GM18873 (cell line): ENCODE measurements at regions not wholly inside any gene's neighbourhood (a gene's known extent, or its start where the extent isn't known, plus 50 kb on each side); places are given as distances from the start of the nearest gene placed in this dataset.
"Not testable (repeated sequence)": the region's sequence is repeated elsewhere in the genome, so short reads cannot be mapped to it uniquely, and the experiment has no call there.

Source experiments
- ATAC-seq: cut with Tn5 transposase; IDR thresholded peaks from one replicate; pipeline ENCODE4 v1.9.1; 2021; ENCODE audit warnings: mild to moderate bottlenecking, moderate library complexity, moderate number of reproducible peaks; ENCODE audit not compliant: unreplicated experiment, low FRiP score

DNA sequence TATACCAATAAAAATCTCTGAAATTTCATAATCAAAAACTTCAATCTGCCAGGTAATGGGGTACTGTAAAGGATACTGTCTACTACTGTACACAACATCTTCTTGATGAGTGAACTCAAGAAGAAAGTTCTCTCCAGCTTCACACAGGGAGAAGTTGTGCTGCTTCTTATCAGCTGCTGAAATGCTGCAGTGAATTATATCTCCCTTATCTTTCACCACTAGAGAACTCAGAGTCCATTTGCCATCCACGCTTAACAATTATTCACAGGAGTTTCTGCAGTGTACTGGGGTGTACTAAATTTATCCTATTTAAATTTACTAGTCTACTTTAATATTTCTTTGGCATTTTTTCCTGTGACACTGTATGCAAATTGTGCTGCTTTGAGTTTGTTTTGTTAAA lies 384.8 kb downstream of the TFAP2B start:
- ATAC-seq = no peak

DNA sequence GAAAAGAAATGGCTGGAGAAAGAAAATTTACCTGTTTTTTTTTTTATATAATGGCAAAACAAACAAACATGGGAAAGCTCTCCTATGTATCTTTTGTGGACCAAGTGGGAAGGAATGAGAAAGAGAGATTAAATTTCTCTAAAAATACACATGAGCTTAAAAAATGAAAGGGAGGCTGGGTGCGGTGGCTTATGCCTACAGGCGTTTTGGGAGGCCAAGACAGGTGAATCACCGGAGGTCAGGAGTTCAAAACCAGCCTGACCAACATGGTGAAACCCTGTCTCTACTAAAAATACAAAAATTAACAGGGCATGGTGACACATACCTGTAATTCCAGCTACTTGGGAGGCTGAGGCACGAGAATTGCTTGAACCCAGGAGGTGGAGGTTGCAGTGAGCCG lies 388.0 kb downstream of the TFAP2B start:
- not testable (repeated sequence) for ATAC-seq

DNA sequence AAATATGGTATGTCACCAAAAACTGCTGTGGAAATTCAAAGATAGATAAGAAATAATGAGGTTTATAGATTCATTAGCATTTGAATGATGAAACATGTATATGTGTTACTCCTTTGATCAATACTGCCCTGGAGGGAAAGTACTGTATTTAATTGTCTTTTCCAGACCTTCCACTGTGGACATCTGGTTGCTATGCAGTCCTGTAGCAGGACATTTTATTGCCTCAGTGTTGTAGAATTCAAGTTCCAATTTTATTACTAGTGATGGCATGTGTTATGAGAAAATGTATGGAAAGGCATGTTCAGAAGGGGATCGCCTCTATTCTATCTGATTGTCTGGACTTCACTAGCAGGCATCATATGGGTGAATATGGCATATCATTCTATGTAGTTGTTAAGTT lies 391.0 kb downstream of the TFAP2B start:
- no peak for ATAC-seq

DNA sequence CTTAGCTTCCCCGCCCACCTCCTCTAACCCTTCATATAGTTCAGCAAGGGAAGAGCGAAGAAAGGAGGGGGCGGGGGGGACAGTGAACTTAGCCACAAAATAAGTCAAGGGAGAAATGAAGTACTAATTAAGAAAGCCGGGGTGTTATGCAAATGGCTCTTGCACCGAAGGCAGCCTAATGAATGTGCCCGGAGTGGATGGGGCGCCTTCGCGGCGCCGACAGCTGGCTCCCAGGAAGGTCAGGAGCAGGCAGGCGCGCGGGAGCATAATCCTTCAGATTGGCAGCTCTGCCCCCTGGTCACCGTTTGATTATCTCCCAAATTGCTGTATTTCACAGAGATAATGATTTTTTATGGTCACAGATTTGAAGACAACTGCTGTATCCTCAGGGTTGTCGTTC lies 395.1 kb downstream of the TFAP2B start:
- ATAC-seq = no peak

DNA sequence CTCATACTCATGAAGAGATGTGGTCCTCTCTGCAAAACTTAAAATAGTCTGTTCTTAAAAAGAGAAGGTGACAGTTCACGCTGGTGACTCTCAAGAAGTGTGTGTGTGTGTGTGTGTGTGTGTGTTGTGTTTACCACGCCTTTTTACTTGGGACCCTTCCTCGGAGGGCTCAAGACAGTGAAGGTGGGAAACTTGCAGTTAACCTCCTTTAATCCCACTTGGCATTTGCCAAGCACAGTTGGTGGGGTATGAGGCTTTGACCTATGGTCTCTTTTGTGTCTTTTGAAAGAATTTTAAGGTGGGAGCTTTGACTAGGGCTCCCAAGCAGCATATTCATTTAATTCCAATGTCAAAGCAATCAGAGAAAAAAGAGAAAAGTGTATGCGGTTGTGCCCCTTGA lies 395.8 kb downstream of the TFAP2B start:
- ATAC-seq = no peak

DNA sequence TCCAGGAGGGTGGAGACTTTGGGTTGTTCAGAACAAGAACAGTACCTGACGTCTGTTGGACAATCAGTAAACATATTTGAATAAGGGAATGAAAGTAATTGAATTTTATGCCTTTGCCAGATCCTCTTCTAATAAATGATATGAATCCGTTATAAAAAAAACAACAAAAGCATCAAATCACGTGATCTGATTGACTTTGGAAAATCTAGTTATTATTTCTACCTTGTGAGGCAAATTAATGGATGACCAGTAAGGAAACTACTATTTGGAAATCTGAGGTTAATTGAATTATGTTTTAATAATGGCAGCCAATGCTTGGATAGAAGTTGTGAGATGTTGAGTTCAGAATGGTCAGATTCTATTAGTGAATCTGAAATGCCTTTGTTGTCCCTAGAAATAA lies 399.5 kb downstream of the TFAP2B start:
- no peak for ATAC-seq

DNA sequence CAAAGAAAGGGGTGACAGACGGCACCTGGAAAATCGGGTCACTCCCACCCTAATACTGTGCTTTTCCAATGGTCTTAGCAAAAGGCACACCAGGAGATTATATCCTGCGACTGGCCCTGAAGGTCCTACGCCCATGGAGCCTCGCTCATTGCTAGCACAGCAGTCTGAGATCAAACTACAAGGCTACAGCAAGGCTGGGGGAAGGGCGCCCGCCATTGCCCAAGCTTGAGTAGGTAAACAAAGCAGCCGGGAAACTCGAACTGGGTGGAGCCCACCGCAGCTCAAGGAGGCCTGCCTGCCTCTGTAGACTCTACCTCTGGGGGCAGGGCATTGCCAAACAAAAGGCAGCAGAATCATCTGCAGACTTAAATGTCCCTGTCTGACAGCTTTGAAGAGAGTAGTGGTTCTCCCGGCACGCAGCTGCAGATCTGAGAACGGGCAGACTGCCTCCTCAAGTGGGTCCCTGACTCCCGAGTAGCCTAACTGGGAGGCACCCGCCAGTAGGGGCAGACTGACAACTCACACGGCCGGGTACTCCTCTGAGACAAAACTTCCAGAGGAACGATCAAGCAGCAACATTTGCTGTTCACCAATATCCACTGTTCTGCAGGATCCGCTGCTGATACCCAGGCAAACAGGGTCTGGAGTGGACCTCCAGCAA lies 406.0 kb downstream of the TFAP2B start:
- ATAC-seq = not testable (repeated sequence)

DNA sequence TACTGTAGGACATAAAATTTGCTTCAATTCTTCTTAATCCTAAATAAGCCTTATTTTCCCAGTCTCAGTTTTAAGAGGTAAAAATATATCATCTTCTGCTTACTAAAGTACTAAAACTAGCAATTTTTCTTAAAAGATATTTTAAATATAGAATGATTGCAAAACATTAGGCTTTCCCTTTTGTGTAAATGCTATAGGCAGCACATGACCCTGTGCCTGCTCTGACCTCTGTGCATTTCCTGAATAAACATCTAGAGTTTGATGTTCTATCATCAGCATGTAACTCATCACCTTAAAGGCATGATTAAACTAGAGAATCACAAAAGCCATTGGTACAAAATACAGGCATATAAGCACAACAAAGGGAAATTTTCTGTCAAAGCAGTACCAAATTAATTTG lies 422.7 kb downstream of the TFAP2B start:
- ATAC-seq = no peak

DNA sequence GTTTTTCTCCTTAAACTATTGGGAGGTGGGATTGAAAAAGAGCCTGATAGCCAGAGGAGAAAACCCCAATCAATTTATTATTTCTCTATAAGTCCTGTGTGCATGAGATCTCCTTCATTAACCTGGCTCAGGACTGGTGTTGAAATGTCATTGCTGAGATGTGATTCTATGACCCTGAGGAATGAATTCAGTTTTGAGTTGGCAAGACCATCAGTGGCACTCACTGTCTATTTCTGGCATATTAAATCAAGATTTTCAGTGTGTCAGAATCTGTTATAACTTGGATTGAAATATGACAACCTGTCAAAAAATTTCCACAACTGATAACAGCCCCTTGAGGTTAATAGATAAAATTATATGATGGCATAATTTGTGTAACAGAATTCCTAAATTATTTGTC lies 431.1 kb downstream of the TFAP2B start:
- no peak for ATAC-seq

DNA sequence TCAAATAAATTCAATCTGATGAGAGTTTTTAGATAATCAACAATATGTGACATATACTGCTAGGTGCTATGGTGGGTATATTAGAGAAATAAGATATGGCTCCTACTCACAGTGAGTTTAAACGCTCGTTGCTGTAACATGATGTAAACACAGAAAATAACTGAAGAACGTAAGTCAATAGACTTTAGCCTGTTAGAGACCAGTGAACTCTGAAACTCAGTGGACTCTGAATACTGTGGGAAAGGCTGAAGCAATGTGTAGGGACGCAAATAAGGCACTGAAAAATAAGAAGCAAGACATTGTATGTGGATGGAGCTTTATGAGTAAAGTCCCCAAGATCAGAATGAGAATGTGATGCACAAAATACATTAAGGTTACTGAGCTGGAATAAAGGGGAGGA lies 431.6 kb downstream of the TFAP2B start:
- ATAC-seq = no peak

DNA sequence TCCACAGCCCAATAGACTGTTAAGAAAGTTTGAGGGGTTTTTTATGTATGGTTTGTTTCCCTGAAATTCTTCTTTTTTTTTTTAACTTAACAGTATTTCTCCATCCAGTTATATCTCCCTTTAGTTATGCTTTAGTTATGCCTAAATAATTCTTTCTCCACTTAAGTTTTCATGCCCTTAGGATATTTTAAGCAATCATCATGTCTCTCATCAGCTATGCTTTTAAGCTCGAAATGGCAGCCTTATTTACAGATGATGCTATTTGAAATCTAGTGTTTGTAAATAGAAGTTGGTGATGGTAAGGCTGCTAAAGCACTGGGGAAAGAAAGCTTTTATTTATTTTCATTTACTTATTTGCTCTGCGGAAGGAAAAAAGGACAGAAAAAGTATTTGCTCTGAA lies 439.3 kb downstream of the TFAP2B start:
- ATAC-seq = no peak

DNA sequence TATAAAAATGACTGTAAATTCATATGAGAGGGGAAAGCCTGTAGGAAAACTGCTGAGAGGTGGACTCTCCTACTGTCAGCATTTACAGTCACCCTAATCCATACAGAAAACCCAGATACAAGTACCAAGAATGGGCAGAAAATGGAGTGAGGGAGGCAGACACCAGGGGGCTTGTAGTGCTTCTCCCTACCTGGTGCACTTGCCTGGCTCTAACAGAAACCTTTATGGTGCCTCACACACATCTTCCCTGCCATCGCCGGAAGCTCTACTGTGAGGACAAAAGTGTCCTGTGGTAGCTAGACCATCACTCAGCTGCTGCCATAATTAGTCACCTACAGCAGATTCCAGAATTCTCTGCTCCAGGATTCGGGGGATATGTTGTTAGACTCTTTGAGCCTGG lies 441.3 kb downstream of the TFAP2B start:
- no peak for ATAC-seq

DNA sequence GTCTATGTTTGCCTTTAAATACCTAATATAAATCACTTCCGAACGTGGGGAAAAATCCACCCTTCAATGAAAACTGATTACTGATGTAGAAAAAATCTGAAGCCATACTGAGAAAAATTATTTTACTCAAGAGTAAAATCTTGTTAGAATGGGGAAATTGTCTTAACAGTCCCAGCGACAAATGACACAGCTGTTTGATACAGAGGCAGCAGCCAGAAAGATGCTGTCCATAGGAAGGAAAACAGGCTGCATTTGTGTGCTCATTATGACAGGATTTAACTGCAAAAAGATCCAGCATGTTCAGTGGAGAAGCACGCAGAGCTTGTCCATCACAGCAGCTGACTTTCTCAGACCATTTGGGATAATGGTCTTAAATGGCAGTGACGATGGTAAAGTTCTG lies 443.0 kb downstream of the TFAP2B start:
- no peak for ATAC-seq

DNA sequence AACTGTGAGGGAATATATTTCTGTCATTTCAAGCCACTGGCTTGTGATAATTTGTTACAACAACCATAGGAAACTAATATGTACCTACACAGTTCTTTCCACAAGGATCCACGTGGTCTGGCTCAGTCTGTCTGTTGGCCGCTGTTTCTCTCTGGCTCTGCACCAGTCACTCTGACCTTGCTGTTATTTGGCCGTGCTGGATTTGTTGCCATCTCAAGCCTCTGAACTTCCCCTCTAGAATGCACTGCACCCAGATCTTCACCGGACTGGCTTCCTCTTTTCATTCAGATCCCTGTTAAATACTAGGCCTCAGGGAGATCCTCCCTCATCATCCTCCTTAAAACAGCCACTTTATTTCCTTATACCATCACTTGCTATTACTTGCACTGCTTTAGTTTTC lies 446.8 kb downstream of the TFAP2B start:
- ATAC-seq = no peak

DNA sequence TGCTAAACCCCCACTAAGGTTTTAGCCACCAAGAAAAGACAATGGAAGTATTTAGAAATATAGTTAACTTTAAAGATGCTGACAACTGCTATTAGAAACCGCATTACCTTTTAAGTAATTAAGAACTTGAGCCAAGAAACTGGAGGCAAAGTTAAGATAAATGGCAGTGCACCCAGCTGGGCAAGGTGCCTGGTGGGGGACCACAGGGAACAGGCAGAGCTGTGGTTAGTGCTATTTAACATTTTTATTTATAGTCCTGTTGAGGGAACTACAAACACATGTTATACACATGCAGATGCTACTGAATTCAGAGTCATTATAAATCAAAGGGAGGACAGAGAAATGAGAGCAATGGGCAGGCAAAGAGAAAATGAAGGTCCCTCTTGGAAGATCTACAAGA lies 447.9 kb downstream of the TFAP2B start:
- ATAC-seq = no peak

DNA sequence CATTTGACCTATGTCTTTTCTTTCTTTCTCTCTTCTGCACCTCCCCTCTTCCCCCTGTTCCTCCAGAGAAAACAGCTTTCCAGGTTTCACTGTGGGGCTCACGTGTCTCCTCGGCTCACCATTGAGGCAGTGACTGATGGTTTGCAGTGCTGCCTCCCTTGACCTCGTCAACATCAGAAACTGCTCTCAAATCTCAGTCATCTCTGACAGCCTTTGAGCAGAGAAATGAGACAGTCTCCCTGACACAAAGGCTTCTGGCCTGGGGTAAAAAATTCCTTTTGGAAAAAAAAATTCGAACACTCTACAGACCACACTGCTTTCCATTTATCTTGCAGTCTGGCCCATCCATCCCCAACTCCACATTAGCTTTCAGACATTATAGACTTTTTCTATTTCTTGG lies 450.0 kb downstream of the TFAP2B start:
- no peak for ATAC-seq

DNA sequence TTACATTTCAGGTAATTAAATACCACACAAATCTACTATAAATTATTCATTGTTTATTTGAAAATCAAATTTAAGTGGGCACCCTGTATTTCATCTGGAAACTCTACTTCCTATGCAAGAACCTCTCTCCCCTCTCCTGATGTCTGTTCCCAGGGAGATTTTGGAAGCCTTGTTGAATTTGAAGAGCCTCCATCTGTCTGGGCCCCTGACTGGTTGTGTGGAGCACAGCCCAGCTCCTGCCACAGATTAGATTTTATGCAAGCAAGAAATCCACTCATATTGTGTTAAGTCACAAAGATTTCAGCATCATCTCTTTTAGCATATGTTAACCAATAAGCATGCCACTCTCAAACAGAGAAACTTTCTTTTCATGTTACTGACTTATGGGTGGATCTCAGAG lies 451.2 kb downstream of the TFAP2B start:
- ATAC-seq = no peak

DNA sequence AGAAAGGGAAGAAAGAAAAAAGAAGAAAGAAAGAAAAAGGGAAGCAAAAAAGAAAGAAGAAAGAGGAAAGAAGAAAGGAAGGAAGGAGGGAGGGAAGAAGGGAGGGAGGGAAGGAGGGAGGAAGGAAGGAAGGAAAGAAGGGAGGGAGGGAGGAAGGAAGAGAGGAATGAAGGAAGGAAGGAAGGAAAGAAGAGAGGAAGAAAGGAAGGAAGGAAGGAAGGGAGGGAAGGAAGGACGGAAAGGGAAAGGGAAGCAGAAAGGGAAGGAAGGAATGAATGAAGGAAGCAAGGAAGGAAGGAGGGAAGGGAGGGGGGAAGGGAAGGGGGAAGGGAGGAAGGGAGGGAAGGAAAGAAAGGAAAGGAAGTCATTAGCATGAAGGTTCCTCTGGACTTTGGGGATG lies 452.9 kb downstream of the TFAP2B start:
- no peak for ATAC-seq

DNA sequence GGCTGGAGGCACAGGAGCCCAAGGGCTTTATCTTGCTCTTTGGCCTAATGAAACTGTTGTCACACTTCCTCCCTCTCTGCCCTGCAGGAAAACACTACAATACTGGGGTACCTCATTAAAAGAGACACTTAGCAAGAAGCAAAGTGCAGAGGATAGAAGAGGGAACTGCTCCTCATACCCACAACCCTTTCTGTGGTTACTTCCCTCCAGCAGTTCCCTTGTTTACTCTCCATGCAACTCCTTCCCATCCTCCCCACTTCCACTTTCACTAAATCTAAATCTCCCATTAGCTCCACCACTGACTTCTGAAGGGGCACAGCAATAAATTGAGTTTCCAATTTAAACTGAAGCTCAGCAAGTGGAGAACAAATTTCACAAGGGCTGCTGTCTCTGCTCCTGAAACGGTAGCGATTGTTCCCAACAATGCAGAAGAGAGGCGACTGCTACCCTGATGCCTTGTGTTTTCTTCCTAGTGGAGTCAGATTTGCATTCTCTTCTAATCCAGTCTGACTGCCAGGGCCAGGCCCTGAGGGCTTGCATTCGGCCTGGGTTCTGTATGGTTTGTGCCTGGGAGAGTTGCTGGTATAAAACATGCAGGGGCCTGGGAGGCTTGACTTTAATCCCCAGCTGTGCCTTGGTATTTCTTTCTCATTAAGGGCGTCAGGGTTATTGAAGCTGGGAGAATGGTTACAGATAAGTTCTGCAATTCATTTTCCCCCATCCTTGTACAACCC lies 454.7 kb downstream of the TFAP2B start:
- ATAC-seq = no peak

DNA sequence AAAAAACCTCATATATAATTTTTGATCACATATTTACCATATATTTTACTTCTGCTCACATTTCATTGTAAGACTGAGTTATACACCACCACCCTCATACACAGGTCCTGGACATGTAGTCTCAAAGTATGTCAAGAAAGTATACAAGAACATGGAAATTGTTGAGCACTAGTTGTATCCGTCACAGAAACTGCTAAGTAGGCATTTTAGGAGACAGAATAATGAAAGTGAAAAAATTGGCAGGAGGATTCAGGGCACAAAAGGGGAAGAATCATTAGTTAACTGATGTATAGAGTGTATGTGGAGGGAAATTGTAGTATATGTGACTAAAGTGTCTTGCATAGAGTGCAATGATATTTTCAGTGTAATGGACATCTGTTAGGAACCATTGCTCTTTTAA lies 458.8 kb downstream of the TFAP2B start:
- ATAC-seq = no peak

DNA sequence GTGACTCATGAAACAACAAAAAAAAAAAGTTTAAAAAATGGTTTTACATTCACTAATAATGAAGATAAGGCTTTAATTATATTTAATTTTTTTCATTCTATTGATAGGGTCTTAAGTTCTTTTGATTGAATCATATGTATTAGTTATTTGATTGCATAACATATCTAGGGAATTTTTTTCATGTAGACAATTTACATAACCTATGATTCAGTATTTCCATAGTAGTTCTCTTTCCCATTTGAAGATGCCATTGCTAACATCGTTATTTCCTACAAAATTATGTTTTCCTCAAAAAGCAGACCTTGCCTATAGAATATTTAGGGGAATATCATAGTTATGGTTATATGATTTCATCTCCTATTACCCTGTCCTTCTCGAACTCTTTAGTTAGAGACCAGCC lies 463.4 kb downstream of the TFAP2B start:
- no peak for ATAC-seq

DNA sequence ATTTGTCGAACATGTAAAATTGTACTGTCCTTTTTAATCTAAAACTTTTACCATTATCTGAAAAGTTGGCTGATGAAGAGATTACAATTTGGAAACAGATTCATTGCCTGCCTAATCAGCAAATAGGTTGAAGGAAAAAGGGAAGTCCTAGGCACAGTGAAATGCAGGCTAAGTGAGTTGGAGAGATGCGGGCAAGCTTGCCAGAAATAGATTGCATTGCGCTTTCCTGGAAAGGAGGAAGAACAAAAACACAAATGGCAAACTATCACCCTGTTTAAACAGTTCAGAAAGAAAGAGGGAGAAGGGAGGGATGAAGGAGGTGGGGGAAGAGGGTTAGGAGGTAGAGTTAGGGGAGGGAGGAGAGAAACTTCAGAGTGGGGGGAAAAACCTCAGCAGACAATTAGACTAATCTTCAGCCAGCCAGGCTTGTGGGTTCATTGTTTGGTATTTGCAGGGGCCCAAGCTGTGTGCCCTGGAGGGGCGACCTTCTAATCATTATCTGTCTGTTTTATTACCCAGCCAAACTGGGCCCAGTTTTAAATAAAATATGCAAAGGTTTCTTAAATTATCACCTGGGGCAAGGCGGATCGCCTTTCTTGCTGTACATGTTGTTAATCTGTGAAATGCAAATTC lies 465.2 kb downstream of the TFAP2B start:
- no peak for ATAC-seq
